ENCODE measurements at regions not wholly inside any gene's neighbourhood (a gene's known extent, or its start where the extent isn't known, plus 50 kb on each side); places are given as distances from the start of the nearest gene placed in this dataset.

GRCh38 chr20:6421321-6422248 is 298.8 kb upstream of the FERMT1 start:
- TF ChIP-seq FOXP2 (optimal IDR thresholded peaks at IDR 0.05; ENCODE audit: borderline replicate concordance, extremely low read depth, extremely low read length, insufficient read depth) (no peak), SIN3A (IDR thresholded peaks at IDR 0.05; ENCODE audit: borderline replicate concordance, insufficient read depth, low read length) (no peak), TAF1 (IDR thresholded peaks at IDR 0.05; ENCODE audit: borderline replicate concordance, insufficient read depth, low read length) (no peak), POLR2AphosphoS5 (IDR thresholded peaks at IDR 0.05; ENCODE audit: low read depth, low read length) (no peak)
- TF ChIP-seq, protein P1, sequence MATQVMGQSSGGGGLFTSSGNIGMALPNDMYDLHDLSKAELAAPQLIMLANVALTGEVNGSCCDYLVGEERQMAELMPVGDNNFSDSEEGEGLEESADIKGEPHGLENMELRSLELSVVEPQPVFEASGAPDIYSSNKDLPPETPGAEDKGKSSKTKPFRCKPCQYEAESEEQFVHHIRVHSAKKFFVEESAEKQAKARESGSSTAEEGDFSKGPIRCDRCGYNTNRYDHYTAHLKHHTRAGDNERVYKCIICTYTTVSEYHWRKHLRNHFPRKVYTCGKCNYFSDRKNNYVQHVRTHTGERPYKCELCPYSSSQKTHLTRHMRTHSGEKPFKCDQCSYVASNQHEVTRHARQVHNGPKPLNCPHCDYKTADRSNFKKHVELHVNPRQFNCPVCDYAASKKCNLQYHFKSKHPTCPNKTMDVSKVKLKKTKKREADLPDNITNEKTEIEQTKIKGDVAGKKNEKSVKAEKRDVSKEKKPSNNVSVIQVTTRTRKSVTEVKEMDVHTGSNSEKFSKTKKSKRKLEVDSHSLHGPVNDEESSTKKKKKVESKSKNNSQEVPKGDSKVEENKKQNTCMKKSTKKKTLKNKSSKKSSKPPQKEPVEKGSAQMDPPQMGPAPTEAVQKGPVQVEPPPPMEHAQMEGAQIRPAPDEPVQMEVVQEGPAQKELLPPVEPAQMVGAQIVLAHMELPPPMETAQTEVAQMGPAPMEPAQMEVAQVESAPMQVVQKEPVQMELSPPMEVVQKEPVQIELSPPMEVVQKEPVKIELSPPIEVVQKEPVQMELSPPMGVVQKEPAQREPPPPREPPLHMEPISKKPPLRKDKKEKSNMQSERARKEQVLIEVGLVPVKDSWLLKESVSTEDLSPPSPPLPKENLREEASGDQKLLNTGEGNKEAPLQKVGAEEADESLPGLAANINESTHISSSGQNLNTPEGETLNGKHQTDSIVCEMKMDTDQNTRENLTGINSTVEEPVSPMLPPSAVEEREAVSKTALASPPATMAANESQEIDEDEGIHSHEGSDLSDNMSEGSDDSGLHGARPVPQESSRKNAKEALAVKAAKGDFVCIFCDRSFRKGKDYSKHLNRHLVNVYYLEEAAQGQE (IDR thresholded peaks at IDR 0.05; ENCODE audit: insufficient read depth in 1 of 2, low read depth in 2 of 2, low read length in 2 of 2), result no peak

DNA sequence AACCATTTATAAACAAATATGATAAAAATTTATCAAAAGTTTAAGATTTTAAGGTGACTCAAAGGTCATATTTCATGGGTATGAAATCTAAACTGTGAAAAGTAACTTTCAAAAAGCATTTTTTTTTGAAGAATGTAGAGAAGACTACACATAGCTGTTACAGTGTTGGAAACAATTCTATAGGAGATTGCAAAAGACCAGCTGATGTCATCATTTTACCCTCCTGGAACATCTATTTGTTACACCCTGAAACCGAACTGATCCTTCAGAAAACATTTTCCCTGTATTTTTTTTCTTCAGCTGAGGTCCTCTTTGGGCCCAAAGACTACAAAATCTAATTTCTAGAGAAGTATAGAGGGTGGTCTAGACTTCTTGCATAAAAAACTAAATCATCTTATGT is 297.5 kb upstream of the FERMT1 start:
- TF ChIP-seq POLR2AphosphoS5 (IDR thresholded peaks at IDR 0.05; ENCODE audit: low read depth, low read length) (no peak), FOXP2 (optimal IDR thresholded peaks at IDR 0.05; ENCODE audit: borderline replicate concordance, extremely low read depth, extremely low read length, insufficient read depth) (no peak), TAF1 (IDR thresholded peaks at IDR 0.05; ENCODE audit: borderline replicate concordance, insufficient read depth, low read length) (no peak), SIN3A (IDR thresholded peaks at IDR 0.05; ENCODE audit: borderline replicate concordance, insufficient read depth, low read length) (no peak)
- TF ChIP-seq, protein P1 (IDR thresholded peaks at IDR 0.05; ENCODE audit: insufficient read depth in 1 of 2, low read depth in 2 of 2, low read length in 2 of 2), result no peak

DNA sequence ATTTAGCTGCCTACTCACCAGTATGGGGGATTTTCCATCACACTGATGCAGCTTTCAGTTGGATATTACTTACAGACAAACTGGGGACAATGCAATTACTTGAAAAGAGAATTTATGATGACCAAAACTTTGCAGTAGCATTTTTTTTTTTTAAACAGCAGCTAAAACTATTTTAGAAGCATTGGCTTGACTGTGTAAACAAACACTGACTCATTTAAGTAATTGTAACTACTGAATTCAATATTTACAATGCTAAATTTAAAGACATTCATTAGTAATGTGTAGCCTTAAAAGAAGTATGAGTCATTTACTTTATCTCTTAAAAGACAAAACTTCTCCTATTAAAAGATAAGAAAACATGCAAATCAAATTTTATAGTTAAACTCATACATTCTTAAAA is 295.9 kb upstream of the FERMT1 start:
- no peak for TF ChIP-seq POLR2AphosphoS5 (IDR thresholded peaks at IDR 0.05; ENCODE audit: low read depth, low read length)

- TF ChIP-seq, protein P1 (IDR thresholded peaks at IDR 0.05; ENCODE audit: insufficient read depth in 1 of 2, low read depth in 2 of 2, low read length in 2 of 2), result no peak
- TF ChIP-seq FOXP2 (optimal IDR thresholded peaks at IDR 0.05; ENCODE audit: borderline replicate concordance, extremely low read depth, extremely low read length, insufficient read depth), result no peak
- TF ChIP-seq TAF1 (IDR thresholded peaks at IDR 0.05; ENCODE audit: borderline replicate concordance, insufficient read depth, low read length), result no peak
- no peak for TF ChIP-seq SIN3A (IDR thresholded peaks at IDR 0.05; ENCODE audit: borderline replicate concordance, insufficient read depth, low read length)
- TF ChIP-seq POLR2AphosphoS5 (IDR thresholded peaks at IDR 0.05; ENCODE audit: low read depth, low read length), result no peak
These were observed 293.5 kb upstream of the FERMT1 start for GRCh38 chr20:6416371-6416770.

- no peak for TF ChIP-seq FOXP2 (optimal IDR thresholded peaks at IDR 0.05; ENCODE audit: borderline replicate concordance, extremely low read depth, extremely low read length, insufficient read depth)
- no peak for TF ChIP-seq SIN3A (IDR thresholded peaks at IDR 0.05; ENCODE audit: borderline replicate concordance, insufficient read depth, low read length)
- TF ChIP-seq POLR2AphosphoS5 (IDR thresholded peaks at IDR 0.05; ENCODE audit: low read depth, low read length), result no peak
- no peak for TF ChIP-seq TAF1 (IDR thresholded peaks at IDR 0.05; ENCODE audit: borderline replicate concordance, insufficient read depth, low read length)
- TF ChIP-seq, protein P1 (IDR thresholded peaks at IDR 0.05; ENCODE audit: insufficient read depth in 1 of 2, low read depth in 2 of 2, low read length in 2 of 2), result no peak
These were observed 288.8 kb upstream of the FERMT1 start for GRCh38 chr20:6411651-6412050.

All from PFSK-1 (cell line).